Transverse colon (tissue), 4 donors: ENCODE measurements at regions not wholly inside any gene's neighbourhood (a gene's known extent, or its start where the extent isn't known, plus 50 kb on each side); places are given as distances from the start of the nearest gene placed in this dataset.

ENCODE experiments used
- DNase-seq: peaks from one replicate; pipeline ENCODE4 v3.0.0-alpha.2; 2019
- H3K27ac ChIP-seq, 4 donors: fragments of 200-600 bp; sonication (generic); 2 replicates each; pipeline ENCODE4 v1.5.1; 2016 to 2018; ENCODE audit warnings: inconsistent platforms in 4 of 4
- H3K27me3 ChIP-seq: fragments of 200-600 bp; sonication (generic); 2 replicates; pipeline ENCODE4 v1.5.1; 2017; ENCODE audit warnings: inconsistent platforms
- H3K36me3 ChIP-seq, 4 donors: fragments of 200-600 bp; sonication (generic); 2 replicates each; pipeline ENCODE4 v1.5.1; 2017 to 2019; ENCODE audit warnings: inconsistent platforms in 4 of 4
- H3K4me1 ChIP-seq, 4 donors: fragments of 200-600 bp; sonication (generic); 2 replicates each; pipeline ENCODE4 v1.5.1; 2017 to 2020; ENCODE audit warnings: inconsistent platforms in 4 of 4
- H3K4me3 ChIP-seq, 4 donors: fragments of 200-600 bp; sonication (generic); 1 replicate in 1 of 4; 2 replicates in 3 of 4; pipeline versions ENCODE4 v1.5.1 to v1.6.1; 2017 to 2019; ENCODE audit warnings: inconsistent platforms in 4 of 4
- H3K9me3 ChIP-seq, 2 donors: fragments of 200-600 bp; sonication (generic); 2 replicates each; pipeline ENCODE4 v1.5.1; 2017 to 2019; ENCODE audit warnings: inconsistent platforms in 2 of 2
- CTCF ChIP-seq, 5 experiments: fragments of 200-600 bp in 3 of 5; fragments of 450-650 bp in 2 of 5; sonication (generic) in 3 of 5; IDR thresholded peaks; 1 replicate in 2 of 5; 2 replicates in 3 of 5; pipeline ENCODE4 v1.5.1; 2016 to 2017; ENCODE audit warnings: antibody characterized with exemption in 5 of 5, inconsistent platforms in 3 of 5, mild to moderate bottlenecking in 2 of 5, moderate library complexity in 1 of 5
- EP300 ChIP-seq: sonication (generic); formaldehyde crosslinking; IDR thresholded peaks from one replicate; pipeline ENCODE4 v1.6.1; 2017; ENCODE audit warnings: antibody characterized with exemption, low read depth
- POLR2A ChIP-seq: fragments of 450-650 bp; IDR thresholded peaks from one replicate; pipeline ENCODE4 v1.6.1; 2016; ENCODE audit warnings: antibody characterized with exemption, mild to moderate bottlenecking, moderate library complexity
- POLR2AphosphoS5 ChIP-seq, 3 donors: sonication (generic); formaldehyde crosslinking; IDR thresholded peaks; one replicate each; pipeline ENCODE4 v1.6.1; 2016; ENCODE audit warnings: antibody characterized with exemption in 3 of 3
- WGBS, 2 donors: methylation state at CpG; one replicate each; pipeline ENCODE4 v1.1.5; 2018; ENCODE audit warnings: low coverage in 1 of 2; 5-methylcytosine and 5-hydroxymethylcytosine counted together
- in situ Hi-C, 4 donors: fragments of 200-750 bp; cut with MboI; loops; one replicate each; pipeline versions ENCODE4 v1.15.0 to v1.15.1; 2017; ENCODE audit warnings: low sequenced_read_pairs in 3 of 4, low pct_ligation_motif_present in 1 of 4, low pct_unique_long_range_greater_than_20kb in 1 of 4
- intact Hi-C: fragments of 100-400 bp; cut with DNase I; formaldehyde crosslinking; loops from one replicate; pipeline ENCODE4 v1.15.1; 2023; ENCODE audit warnings: low total_unique reads

- Histone ChIP-seq H3K27me3 (no peaks in the 10 kb centered on the region), H3K4me1 (peaks cover 0 to 3% (median 0%) of the 10 kb centered on the region in 4 donors), H3K9me3 (no peaks in the 10 kb centered on the region), H3K27ac (no peak overlapping the region), H3K4me3 (no peak overlapping the region), H3K36me3 (no peaks in the 10 kb centered on the region)
- DNase-seq: no peak
- TF ChIP-seq POLR2AphosphoS5 (IDR thresholded peaks at IDR 0.05): no peak
- no peak for TF ChIP-seq POLR2A
- no peak for TF ChIP-seq EP300
- no peak for TF ChIP-seq CTCF (IDR thresholded peaks at IDR 0.05)
- in situ Hi-C loops: loop anchor here in 1 of 4 donors (25.0 kb wide), 1 partner anchor 112 kb away; no protein-coding TSS in a partner anchor
- intact Hi-C loops: no loop called here
Measured at GRCh38 chr17:71699907-71700306, 420.9 kb upstream of the SOX9 start.

GRCh38 chr17:71703701-71704100 lies 417.1 kb upstream of the SOX9 start:
- H3K4me1 ChIP-seq: peaks cover 0 to 3% (median 0%) of the 10 kb centered on the region in 4 donors
- H3K27ac ChIP-seq: no peak overlapping the region
- no peaks in the 10 kb centered on the region for H3K27me3 ChIP-seq
- TF ChIP-seq POLR2AphosphoS5 (IDR thresholded peaks at IDR 0.05) (no peak), EP300 (no peak)
- 98% methylated on average over 2 of the region's 2 CpGs; no CpG with 5 or more reads in 1 of the 2 donors for WGBS, 2 donors
- no peak for DNase-seq
- H3K4me3 ChIP-seq: no peak overlapping the region
- intact Hi-C loops (no loop called here), in situ Hi-C loops (loop anchor here in 1 of 4 donors (25.0 kb wide), 1 partner anchor 109 kb away; no protein-coding TSS in a partner anchor)
- H3K36me3 ChIP-seq: no peaks in the 10 kb centered on the region
- H3K9me3 ChIP-seq: no peaks in the 10 kb centered on the region

- WGBS, 2 donors: 58 to 64% methylated on average over 2 to 3 of the region's 3 CpGs
- no peaks in the 10 kb centered on the region for H3K4me1 ChIP-seq
- in situ Hi-C loops: loop anchor here in 1 of 4 donors (25.0 kb wide), 1 partner anchor 103 kb away; no protein-coding TSS in a partner anchor
- no peak for TF ChIP-seq POLR2AphosphoS5 (IDR thresholded peaks at IDR 0.05)
- TF ChIP-seq POLR2A: no peak
- no peak for TF ChIP-seq CTCF (IDR thresholded peaks at IDR 0.05)
- no peak for TF ChIP-seq EP300
- H3K9me3 ChIP-seq: no peaks in the 10 kb centered on the region
- no peaks in the 10 kb centered on the region for H3K36me3 ChIP-seq
- H3K4me3 ChIP-seq: no peak overlapping the region
- intact Hi-C loops: no loop called here
- H3K27ac ChIP-seq: no peak overlapping the region
- H3K27me3 ChIP-seq: no peaks in the 10 kb centered on the region
- no peak for DNase-seq
Measured at GRCh38 chr17:71709271-71709890, 411.4 kb upstream of the SOX9 start.

GRCh38 chr17:71709946-71710345 lies 410.9 kb upstream of the SOX9 start:
- no peaks in the 10 kb centered on the region for H3K27me3 ChIP-seq
- H3K4me3 ChIP-seq: no peak overlapping the region
- in situ Hi-C loops: loop anchor here in 1 of 4 donors (25.0 kb wide), 1 partner anchor 102 kb away; no protein-coding TSS in a partner anchor
- TF ChIP-seq EP300: no peak
- TF ChIP-seq POLR2AphosphoS5 (IDR thresholded peaks at IDR 0.05): no peak
- TF ChIP-seq POLR2A: no peak
- no peak for TF ChIP-seq CTCF (IDR thresholded peaks at IDR 0.05)
- intact Hi-C loops: no loop called here
- WGBS, 2 donors: 60 to 77% methylated on average over 2 to 4 of the region's 4 CpGs
- H3K4me1 ChIP-seq: no peaks in the 10 kb centered on the region
- H3K9me3 ChIP-seq: no peaks in the 10 kb centered on the region
- H3K27ac ChIP-seq: no peak overlapping the region
- H3K36me3 ChIP-seq: no peaks in the 10 kb centered on the region
- no peak for DNase-seq
